Fibroblast of lung (primary cell): ENCODE measurements at regions not wholly inside any gene's neighbourhood (a gene's known extent, or its start where the extent isn't known, plus 50 kb on each side); places are given as distances from the start of the nearest gene placed in this dataset.

ENCODE experiments used
- DNase-seq, 2 donors: peaks; one replicate each; pipeline versions ENCODE4 v3.0.0 to v3.0.0-alpha.2; 2010; ENCODE audit warnings: low read depth in 2 of 2
- H2AFZ ChIP-seq: 2 replicates; pipeline ENCODE4 v1.5.1; 2012; ENCODE audit warnings: low read length, control low read depth, inconsistent platforms
- H3K27ac ChIP-seq: 2 replicates; pipeline ENCODE4 v1.5.1; 2011; ENCODE audit warnings: low read length, control low read depth; ENCODE audit not compliant: insufficient read depth
- H3K27me3 ChIP-seq: 2 replicates; pipeline ENCODE4 v1.5.1; 2011; ENCODE audit warnings: mild to moderate bottlenecking, low read length; ENCODE audit not compliant: control insufficient read depth, insufficient read depth
- H3K36me3 ChIP-seq: 2 replicates; pipeline ENCODE4 v1.5.1; 2011; ENCODE audit warnings: low read length; ENCODE audit not compliant: control insufficient read depth, insufficient read depth
- H3K4me1 ChIP-seq: 2 replicates; pipeline ENCODE4 v1.5.1; 2011; ENCODE audit warnings: low read length; ENCODE audit not compliant: control insufficient read depth, insufficient read depth; ENCODE audit errors: extremely low read depth
- H3K4me2 ChIP-seq: 2 replicates; pipeline ENCODE4 v1.5.1; 2011; ENCODE audit warnings: low read length, control low read depth; ENCODE audit not compliant: insufficient read depth; ENCODE audit errors: extremely low read depth
- H3K4me3 ChIP-seq, 4 experiments: fragments of 200-600 bp in 1 of 4; sonication (generic) in 1 of 4; replicated peaks in 1 of 4; 2 replicates each; pipeline ENCODE4 v1.5.1; 2011 to 2016; ENCODE audit warnings: low read length in 4 of 4, low read depth in 3 of 4, mild to moderate bottlenecking in 3 of 4, control low read depth in 2 of 4, inconsistent platforms in 1 of 4, mixed read lengths in 1 of 4; ENCODE audit not compliant: insufficient read depth in 1 of 4; ENCODE audit errors: control extremely low read depth in 1 of 4
- H3K79me2 ChIP-seq: 2 replicates; pipeline ENCODE4 v1.5.1; 2012; ENCODE audit warnings: mild to moderate bottlenecking, low read length, inconsistent platforms; ENCODE audit not compliant: control insufficient read depth, insufficient read depth
- H3K9ac ChIP-seq: 2 replicates; pipeline ENCODE4 v1.5.1; 2011; ENCODE audit warnings: mild to moderate bottlenecking, low read length, control low read depth; ENCODE audit not compliant: insufficient read depth
- H3K9me3 ChIP-seq: 2 replicates; pipeline ENCODE4 v1.5.1; 2012; ENCODE audit warnings: low read depth, low read length; ENCODE audit not compliant: control insufficient read depth, insufficient read depth
- H4K20me1 ChIP-seq: 2 replicates; pipeline ENCODE4 v1.5.1; 2011; ENCODE audit warnings: low read length; ENCODE audit not compliant: control insufficient read depth, insufficient read depth; ENCODE audit errors: extremely low read depth
- EZH2 ChIP-seq: IDR thresholded peaks from 2 replicates; pipeline ENCODE4 v1.5.1; 2012; ENCODE audit warnings: low read length, control low read depth, mild to moderate bottlenecking; ENCODE audit errors: missing control alignments
- TF ChIP-seq, protein P1 (sequence below), 2 donors: IDR thresholded peaks in 1 of 2; conservative IDR thresholded peaks in 1 of 2; 1 replicate in 1 of 2; 2 replicates in 1 of 2; pipeline ENCODE4 v1.5.1; 2011 to 2012; ENCODE audit warnings: low read length in 2 of 2, control low read depth in 1 of 2, inconsistent platforms in 1 of 2, low read depth in 1 of 2, mild to moderate bottlenecking in 1 of 2

DNA sequence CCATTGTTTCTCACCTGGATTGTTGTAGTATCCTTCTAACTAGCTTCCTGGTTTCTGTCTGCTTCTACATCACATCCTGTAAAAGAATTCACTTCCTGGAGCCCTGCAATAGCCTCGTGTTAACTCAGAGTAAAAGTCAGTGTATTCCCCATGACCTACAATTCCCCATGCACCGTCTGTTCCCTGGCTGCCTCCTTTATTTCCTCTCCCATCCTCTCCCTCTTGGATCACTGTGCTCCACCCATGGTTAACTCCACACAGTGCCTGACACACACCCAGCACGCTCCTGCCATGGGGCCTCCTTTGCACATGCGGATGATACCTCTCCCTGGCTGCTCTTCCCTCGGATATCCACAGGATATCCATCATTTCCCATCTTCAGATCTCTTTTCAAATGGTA is 301.4 kb upstream of the IRX3 start:
- no peaks in the 10 kb centered on the region for H3K9me3 ChIP-seq
- H3K4me1 ChIP-seq, result no peaks in the 10 kb centered on the region
- H3K4me3 ChIP-seq, result no peak overlapping the region
- TF ChIP-seq EZH2, result no peak
- TF ChIP-seq, protein P1, sequence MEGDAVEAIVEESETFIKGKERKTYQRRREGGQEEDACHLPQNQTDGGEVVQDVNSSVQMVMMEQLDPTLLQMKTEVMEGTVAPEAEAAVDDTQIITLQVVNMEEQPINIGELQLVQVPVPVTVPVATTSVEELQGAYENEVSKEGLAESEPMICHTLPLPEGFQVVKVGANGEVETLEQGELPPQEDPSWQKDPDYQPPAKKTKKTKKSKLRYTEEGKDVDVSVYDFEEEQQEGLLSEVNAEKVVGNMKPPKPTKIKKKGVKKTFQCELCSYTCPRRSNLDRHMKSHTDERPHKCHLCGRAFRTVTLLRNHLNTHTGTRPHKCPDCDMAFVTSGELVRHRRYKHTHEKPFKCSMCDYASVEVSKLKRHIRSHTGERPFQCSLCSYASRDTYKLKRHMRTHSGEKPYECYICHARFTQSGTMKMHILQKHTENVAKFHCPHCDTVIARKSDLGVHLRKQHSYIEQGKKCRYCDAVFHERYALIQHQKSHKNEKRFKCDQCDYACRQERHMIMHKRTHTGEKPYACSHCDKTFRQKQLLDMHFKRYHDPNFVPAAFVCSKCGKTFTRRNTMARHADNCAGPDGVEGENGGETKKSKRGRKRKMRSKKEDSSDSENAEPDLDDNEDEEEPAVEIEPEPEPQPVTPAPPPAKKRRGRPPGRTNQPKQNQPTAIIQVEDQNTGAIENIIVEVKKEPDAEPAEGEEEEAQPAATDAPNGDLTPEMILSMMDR (conservative IDR thresholded peaks at IDR 0.05 in 1 of 2, IDR thresholded peaks at IDR 0.05 in 1 of 2; ENCODE audit: low read depth in 1 of 2, low read length in 2 of 2), result no peak
- no peak for DNase-seq
- H3K36me3 ChIP-seq, result no peaks in the 10 kb centered on the region
- no peak overlapping the region for H3K9ac ChIP-seq
- no peak overlapping the region for H2AFZ ChIP-seq
- no peaks in the 10 kb centered on the region for H3K27me3 ChIP-seq
- no peak overlapping the region for H3K27ac ChIP-seq
- no peak overlapping the region for H3K4me2 ChIP-seq
- H3K79me2 ChIP-seq, result no peaks in the 10 kb centered on the region
- H4K20me1 ChIP-seq, result no peaks in the 10 kb centered on the region

DNA sequence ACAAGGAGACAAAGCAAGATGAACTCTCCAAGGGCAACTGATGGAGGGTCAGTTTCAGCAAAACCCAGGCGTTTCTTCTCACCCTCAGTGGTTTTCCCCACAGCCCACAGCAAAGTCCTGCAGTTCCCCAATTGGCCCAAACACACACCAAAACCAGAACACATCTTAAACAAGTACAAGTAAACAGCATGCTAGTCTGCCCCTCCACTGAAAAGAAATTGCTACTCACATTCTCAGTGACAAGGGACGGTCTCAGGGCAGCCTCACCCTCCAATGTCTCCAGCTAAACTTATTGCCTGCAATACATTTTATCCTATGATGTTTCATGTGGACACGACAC is 300.6 kb upstream of the IRX3 start:
- no peak for DNase-seq
- Histone ChIP-seq H3K9me3 (no peaks in the 10 kb centered on the region), H3K36me3 (no peaks in the 10 kb centered on the region), H3K9ac (no peak overlapping the region), H3K4me2 (no peak overlapping the region), H3K4me3 (no peak overlapping the region), H4K20me1 (no peaks in the 10 kb centered on the region), H3K27me3 (no peaks in the 10 kb centered on the region), H2AFZ (no peak overlapping the region), H3K27ac (no peak overlapping the region), H3K79me2 (no peaks in the 10 kb centered on the region), H3K4me1 (no peaks in the 10 kb centered on the region)
- no peak for TF ChIP-seq EZH2
- TF ChIP-seq, protein P1 (conservative IDR thresholded peaks at IDR 0.05 in 1 of 2, IDR thresholded peaks at IDR 0.05 in 1 of 2; ENCODE audit: low read depth in 1 of 2, low read length in 2 of 2), result no peak

DNA sequence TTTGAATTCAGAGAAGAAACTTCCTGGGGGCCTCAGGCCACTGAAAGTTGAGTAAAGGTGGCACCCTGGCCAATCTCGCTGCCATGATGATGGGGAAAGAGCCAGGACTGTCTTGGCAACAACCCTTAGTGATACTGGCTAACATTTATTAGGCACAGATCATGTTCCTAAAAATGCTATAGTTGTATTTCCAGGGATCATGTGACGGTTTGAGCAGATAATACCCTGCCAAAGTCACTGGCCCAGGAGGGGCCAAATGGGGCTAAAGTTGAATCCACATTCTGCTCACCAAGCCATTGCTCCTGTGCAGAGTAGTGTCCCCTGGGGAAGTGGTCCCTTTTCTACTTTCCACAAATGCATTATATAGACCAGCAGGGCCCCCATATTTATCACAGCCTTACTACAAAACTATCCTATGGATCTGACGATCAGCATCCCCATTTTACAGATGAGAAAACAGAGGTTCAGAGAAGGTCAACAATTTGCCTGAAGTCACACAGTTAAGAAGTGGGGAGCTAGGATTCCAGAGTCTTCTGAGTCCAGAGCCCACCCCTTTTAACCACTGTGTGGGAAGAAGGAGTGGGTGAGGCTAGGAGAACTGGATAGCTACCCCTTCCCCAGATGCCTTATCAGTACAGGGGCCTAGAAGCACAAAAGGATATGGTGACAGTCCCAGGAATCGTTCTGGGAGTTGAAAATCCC is 300.0 kb upstream of the IRX3 start:
- Histone ChIP-seq H3K9ac (no peak overlapping the region), H3K27me3 (no peaks in the 10 kb centered on the region), H4K20me1 (no peaks in the 10 kb centered on the region), H3K36me3 (no peaks in the 10 kb centered on the region), H3K4me2 (no peak overlapping the region), H3K79me2 (no peaks in the 10 kb centered on the region), H3K27ac (no peak overlapping the region), H3K9me3 (no peaks in the 10 kb centered on the region), H2AFZ (no peak overlapping the region), H3K4me1 (no peaks in the 10 kb centered on the region), H3K4me3 (no peak overlapping the region)
- no peak for TF ChIP-seq EZH2
- TF ChIP-seq, protein P1 (conservative IDR thresholded peaks at IDR 0.05 in 1 of 2, IDR thresholded peaks at IDR 0.05 in 1 of 2; ENCODE audit: low read depth in 1 of 2, low read length in 2 of 2), result no peak
- no peak for DNase-seq
